Suppressor macrophage treated with lipopolysaccharide for 4 hours (primary cell): ENCODE measurements at regions not wholly inside any gene's neighbourhood (a gene's known extent, or its start where the extent isn't known, plus 50 kb on each side); places are given as distances from the start of the nearest gene placed in this dataset.
"Not testable (repeated sequence)": the region's sequence is repeated elsewhere in the genome, so short reads cannot be mapped to it uniquely, and the experiment has no call there.

Source experiments
- DNase-seq: peaks from one replicate; pipeline ENCODE4 v3.0.0-alpha.2; 2020

DNA sequence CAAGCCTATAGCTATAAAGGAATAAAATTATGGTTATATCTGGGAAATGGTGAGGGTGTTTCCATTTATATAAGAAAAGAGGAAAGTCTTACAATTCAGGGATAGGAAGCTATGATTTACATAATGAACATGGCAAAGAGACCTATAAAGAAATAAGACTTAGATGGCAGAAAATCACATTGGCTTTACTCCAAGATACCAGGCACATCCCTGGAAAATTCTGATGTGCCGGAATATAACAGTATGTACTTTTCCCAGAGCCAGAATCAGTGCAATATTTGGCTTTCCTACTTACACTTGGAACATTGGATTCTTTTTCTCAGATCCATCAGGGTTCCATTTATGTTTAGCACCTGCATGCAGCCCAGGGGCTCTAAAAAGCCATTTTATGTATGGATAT, 357.8 kb downstream of the CETN3 start:
- no peak for DNase-seq

DNA sequence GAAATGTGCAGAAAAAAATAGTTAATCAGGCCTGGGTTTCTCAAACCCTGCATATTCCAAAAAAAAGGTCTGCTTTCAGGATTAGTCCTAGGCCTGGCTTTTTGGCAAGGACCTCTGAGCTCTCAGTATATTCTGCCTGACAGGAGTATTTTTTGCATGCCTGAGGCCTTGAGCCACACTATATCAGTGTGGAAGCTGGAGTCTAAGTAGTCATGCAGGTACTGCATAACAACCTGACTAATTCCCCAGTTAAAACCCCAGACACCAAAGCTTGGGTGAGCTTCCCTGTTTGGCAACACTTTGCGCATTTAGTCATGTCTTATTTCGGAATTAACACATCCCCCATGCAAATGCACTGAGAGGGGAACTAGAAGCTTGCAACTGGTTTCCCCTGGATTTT, 359.5 kb downstream of the CETN3 start:
- no peak for DNase-seq

DNA sequence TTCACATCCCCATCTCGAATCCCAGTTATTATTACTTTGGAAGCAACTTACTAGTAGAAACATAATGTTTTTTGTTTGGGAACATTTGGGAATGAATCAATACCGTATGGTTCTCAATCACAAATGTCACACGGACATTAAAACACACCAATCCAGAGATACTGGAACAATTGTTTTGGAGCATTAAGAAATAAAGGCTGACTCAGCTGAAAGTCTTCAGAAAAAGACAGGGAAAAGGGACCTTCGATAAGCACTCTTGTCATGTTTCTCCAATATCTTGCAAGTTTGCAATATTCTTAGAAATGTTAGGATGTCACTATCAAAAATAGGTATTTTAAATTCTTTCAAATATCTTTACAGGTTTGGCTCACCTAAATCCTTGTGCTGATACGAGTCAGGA, 362.4 kb downstream of the CETN3 start:
- no peak for DNase-seq

DNA sequence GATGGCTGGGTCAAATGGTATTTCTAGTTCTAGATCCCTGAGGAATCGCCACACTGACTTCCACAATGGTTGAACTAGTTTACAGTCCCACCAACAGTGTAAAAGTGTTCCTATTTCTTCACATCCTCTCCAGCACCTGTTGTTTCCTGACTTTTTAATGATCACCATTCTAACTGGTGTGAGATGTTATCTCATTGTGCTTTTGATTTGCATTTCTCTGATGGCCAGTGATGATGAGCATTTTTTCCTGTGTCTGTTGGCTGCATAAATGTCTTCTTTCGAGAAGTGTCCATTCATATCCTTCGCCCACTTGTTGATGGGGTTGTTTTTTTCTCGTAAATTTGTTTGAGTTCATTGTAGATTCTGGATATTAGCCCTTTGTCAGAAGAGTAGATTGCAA, 369.5 kb downstream of the CETN3 start:
- DNase-seq: not testable (repeated sequence)

DNA sequence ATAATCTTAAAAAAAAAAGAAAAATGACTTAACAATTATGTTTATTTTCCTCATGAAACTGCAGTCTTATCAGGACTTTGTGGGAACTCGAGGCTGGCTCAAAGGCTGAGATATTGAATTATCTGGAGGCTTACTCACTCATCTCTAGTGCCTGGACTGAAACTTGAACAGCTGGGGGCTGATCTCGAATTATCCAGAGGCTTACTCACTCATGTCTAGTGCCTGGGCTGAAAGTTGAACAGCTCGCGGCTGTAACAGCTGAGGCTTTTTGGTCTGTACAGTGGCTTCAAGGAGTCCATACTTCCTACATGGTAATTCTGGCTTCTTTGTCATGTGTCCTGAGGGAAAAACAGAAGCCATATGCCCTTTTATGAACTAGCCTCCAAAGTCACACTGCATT, 371.9 kb downstream of the CETN3 start:
- no peak for DNase-seq

DNA sequence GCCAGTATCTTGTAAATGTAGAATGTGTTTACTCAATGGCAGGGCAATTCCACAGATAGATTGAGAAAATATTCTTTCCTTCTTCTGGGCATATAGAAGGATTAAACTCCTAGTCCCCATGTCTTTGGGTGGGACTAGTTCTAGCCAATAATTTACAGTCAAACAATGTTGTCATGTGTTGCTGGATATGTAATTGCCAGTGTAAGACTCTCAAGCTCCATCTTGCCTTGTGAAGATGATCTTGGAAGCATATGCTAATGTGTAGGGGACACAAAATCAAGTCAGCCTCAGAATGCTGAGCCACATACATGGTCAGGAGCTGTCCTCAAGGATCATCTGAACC, 386.9 kb downstream of the CETN3 start:
- DNase-seq: no peak

DNA sequence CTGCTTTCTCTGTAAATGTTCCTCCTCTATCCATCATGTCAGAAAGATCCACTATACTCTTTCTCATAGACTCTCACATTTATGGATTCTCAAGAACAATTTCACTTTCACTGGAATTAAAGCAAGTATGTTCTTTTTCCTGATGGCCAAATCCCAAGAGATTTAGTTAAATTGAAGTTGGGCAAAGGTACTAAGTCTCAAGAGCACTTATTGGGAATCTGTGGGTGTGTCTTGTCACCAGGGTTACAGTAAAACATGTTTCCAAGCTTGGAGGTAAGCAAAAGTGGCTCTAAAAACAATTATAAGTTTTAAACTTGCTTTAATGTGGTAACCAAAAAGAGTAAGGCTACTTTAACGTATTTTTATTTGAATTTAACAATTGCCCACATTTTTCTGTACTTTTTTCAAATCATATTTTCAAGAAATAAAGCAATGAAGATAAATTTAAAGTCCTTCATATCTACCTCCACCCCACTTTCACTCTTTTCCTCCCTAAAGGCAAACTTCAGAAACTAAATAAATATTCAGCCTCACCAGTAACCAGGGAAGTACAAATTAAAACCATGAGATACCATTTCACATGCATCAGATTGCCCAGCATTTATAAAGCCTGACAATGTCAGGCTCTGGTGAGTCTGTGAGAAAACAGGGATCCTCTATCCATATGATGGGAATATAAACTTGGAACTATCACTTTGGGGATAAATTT, 387.4 kb downstream of the CETN3 start:
- DNase-seq: no peak

DNA sequence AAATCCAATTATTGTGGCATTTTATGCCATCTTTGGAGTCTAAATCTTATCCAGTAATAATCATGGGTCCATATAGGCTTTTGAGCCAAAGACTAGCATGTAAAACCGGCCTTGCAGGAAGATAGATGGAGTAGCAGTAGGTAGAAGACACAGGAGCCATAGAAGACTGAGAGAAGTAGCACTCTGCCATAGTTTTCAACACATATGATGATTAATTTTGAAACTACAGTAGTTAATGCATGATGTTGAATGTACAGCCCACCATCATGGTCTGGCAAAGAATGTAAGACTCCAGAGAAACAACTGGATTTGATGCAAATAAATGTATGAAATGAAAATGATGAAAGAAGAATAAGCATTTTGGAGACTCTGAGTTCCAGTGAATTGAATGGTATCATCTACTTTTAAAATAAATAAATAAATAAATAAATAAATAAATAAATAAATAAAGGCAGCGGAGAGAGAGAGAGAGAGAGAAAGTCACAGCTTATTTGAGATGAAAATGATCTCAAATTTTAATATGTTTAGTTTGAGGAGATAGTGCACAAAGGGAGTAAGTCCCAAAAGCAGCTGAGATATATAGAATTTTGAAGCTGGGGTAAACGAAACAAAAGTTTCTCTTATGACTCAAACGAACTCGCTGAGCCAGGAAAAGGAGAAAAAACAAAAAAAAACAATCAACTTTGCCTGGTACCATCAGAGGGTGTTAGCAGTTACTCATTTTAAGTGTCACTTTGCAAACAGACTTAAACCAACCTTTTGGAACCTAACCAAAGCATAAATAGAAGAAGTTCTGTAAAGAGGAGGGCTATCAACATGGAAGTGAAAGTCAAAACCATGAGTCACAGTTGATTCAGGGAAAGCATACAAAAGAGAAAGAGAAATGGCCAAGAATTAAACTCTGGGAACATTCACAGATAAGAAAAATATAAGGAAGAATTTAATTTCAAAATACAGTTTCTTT, 388.7 kb downstream of the CETN3 start:
- peak; percentile 94 for DNase-seq

DNA sequence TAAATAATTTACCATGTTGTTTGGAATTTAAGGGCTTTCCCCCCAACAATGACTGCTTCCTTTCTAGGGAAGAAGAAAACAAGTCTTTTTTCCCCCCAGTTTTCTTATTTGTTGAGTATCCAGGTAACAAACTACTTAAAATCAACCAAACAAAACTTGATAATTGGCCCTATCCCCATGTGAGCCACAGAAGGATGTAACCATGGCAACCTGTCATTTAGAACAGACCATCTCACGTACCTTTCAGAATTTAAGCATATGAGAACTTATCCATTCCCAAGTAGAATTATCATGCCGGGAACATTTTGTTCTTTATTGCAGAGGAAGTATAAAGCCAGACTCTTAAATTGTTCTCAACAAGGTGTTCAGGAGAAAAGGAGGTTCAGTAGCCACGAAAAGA, 392.3 kb downstream of the CETN3 start:
- no peak for DNase-seq

DNA sequence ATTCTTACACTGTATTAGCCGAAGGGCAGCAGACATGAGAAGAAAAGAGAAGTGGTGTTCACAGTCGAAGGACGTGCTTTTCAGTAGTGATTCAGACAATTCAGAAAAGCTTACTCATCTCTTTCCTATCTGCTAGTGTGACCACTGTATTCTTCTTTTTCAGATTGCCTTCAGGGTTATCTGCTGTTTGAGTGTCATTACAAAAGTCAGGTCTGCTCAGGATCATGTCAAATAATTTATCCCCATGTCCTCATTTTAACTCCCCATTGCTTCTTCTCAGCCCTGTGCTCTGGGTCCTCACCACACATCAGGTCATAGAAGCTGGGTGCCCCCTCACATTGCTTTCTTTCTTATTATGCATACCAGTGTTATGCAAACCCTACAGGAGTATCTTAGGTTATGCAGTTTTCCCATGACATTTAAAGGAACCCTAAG, 394.0 kb downstream of the CETN3 start:
- peak; percentile 72 for DNase-seq

DNA sequence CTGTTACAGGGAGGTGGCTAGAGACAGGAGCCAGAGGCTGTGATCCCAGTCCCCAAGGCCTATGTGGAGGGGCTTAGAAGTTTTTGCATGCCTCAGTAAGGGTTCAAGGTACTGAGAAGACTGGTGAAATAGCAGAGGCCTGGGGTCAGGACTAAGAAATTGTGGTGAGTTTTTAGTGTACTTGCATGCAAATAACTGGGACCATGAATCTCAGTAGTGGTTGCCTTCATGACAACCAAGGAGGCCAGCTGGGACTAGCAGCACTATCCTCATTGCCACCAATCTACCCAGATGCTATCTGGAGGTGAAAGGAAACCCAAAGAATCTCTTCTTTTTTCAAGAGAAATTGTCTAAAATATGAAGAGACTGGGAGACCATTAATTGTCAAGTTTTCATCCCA, 395.1 kb downstream of the CETN3 start:
- no peak for DNase-seq

DNA sequence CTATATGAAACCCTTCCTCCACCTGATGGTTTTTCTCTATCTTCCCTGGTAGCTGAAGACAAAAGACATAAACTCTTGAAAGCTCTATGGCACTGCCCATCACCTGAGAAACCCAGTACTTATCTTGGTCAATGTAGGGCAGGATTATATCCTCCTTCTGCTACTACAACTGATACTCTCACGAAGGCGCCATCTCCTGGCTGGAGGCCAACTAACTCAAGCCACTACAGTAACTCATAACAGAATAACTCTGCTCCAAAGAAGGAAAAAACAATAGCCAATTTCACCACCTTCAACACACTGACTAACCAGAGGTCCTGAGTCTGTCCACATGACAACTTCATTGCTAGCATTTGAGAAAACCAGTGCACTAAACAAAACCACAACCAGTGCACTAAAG, 409.2 kb downstream of the CETN3 start:
- no peak for DNase-seq

DNA sequence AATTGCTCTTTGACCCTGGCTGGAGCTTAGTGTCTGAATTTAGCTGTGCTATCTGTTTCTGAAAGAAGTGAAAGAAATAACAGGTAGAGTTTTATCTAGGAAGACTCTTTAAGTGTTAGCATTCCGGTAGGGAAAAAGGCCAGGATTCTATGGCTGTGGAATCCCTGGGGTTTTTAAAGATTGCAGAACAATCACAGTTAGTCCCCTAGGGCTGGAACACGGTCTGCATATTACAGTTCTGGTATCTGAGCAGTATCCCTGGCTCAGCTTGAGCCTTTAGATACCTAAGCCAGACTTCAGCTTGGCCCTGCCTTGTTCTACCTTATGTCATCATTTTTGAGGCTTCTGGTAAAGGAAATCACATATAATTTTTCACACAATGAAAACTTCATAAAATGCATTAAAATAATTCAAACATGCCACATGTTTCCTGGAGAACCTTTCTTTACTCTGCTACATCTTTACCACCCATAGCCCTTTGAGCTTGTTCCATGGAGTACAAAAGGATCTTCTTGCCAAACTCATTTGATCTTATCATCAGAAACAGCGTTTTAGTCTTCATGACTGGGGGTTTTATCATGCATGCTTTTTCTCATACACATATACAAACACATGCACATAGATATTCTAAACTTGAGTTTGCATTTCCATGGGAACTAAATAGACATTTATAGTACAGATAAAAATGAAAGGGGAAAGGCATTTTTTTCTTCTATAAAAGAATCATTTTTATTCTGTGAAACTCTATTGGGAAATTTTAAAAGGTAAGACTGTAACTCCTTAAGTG, 410.8 kb downstream of the CETN3 start:
- DNase-seq: no peak

DNA sequence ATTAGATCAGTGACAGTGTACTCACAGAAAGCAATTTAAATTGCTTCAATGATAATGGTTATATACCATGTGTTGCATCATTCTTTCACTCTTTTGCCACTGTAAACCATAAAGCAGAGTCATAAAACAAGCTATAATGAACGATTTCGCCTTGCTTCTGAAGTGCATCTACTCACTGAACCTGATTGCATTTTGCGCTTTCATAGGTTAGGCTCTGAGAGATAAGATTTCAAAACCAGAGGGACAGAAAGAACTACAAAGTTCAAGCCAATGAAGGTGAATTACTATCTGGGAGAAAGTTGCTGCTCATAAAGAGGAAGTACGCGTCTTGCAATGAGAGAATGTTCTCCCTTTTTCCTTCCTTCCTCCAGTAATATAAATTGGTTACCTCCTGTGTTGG, 412.7 kb downstream of the CETN3 start:
- no peak for DNase-seq

DNA sequence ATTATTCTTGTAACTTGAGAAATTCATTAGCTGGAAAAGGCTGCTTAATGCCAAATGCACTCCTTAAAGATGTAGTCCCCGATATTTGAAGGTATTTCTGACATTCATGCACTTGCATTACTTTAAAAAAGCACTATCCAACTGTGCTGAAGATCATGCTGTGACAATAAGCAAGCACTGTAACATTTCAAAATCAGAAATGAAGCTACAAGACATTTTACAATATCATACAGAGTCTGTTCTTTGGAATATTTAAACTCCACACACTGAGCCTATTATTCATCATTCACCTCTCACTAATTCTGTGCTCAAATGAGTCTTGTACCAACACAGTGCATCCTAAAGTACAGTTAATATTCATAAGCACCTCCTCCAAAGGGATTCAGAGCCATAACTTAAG, 413.2 kb downstream of the CETN3 start:
- no peak for DNase-seq

DNA sequence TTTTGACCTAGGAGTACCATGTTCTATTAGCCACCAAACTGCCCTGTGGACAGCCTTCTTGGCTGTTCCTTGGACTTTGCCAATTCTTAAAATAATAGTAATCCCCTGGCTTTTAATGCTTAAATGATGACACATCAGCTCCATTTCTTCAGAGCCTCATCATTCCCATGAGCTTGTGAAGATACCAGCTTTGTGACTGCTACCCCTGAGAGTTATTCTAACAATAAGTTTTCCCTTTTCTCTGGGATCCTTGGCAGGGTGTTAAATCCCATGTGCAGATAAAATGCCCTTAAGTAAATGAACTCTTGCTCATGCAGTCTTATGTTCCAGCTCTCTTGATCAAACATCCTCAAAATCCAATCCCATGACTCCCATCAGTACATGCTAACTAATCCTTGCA, 415.3 kb downstream of the CETN3 start:
- DNase-seq: no peak

DNA sequence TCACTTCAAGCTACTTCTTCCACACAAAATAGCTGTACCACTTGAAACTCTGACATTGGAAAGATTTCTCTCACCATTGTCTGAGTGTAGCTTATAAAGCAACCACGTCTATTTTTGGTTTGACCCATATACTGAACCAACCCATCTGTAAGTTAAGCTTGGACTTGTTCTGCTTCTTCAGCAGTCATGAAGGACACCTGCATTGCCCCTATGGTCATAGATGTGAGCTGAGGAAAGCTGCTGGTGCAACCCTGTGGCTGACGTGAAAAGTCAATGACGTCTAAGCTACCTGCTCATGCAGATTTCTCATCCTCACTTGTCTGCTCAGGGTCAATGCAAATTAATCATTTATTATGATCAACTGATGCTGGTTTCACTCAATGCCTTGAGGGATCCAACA, 417.4 kb downstream of the CETN3 start:
- DNase-seq: no peak

DNA sequence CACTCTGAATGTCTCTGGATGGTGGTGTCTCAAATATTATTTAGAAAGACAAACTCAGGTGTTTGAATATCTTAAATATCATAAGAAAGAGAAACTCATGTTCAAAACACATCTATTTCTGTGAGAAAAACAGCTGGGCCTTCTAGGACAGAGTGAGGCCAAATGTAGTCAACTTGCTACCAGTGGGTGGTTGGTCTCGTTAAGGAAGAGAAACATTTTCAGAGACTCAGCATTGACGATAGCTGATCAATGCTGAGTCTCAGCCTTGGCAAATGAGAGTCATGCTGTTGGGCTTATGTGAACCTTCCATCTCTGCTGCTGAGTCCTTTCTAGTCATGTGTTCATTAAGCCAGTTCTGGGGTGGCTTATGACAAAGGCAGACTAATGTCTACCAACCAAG, 418.0 kb downstream of the CETN3 start:
- DNase-seq: no peak

DNA sequence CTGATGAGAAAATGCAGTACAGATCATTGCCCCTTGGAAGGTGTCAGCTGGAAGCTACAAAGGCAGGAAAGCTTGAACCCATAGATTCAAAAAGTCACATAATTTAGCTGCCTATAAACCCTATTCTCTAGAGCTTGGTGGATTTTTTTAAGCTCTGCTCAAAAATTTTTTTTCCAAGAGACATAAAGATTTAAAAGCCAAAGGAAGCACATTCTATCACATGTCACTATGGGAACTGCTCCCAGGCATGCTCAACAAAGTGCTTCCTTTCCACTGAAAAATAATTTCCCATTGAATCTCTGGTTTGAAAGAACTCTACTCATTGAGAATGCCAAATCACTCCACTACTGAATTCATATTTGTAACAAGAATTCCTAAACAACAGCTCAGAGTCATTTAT, 419.8 kb downstream of the CETN3 start:
- no peak for DNase-seq

DNA sequence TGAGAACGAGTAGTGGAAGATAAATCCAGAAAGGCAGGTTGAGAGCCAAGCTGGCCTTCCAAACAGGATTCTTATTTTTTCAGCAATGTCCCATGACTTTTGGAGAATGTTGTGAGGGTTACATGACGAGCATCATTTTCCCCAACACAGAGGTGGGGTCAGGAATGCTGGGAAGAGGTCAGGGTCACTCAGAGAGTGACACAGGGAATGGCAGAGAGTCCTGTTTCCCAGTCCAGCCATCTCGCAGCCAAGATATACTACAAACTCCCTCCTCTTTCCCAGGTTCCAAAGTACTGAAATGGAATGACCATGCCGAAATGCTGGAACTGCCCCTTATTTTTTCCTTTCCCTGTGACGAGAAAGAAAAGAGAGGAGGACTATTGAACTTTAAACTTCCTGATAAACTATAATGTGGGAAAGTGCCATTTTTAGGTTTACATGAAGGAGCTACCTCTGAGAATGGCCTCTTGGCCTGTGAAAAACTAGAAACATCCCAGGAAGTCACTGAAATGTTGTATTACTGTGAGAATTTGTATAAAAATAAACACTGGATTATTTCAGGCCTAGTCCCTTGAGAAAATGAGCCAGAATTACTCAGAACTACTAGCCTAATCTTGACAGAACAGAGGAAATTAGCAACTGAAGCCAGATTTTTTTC, 420.4 kb downstream of the CETN3 start:
- no peak for DNase-seq

DNA sequence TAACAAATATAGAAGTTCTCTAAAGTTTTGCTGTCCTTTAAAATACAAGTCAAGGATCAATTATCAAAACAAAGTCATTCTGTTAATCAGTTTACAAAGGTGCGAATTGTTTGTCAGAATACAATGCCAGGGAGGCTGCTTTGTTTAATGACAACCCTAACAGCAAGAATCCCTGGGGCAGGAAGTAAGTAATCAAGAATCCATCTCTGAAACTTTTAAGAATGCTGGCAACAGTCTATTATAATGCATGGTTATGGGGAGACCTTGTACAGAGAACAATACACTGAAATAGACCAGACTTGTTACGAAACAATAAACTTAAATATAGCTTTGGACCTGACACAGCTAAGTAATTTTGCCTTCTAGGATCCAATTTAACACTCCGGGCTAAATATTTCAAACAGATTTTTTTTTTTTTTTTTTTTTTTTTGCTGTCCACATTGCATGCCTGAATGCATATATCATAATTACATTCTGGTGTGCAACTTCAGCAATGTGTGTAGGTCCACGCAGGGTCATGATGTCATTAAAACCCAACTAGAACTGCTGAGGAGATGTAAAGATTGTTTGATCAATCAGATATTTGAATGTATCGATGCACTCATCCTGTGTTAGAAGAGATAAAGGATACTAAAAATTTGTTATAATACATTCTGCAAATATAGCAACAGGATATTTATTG, 421.3 kb downstream of the CETN3 start:
- DNase-seq: no peak

DNA sequence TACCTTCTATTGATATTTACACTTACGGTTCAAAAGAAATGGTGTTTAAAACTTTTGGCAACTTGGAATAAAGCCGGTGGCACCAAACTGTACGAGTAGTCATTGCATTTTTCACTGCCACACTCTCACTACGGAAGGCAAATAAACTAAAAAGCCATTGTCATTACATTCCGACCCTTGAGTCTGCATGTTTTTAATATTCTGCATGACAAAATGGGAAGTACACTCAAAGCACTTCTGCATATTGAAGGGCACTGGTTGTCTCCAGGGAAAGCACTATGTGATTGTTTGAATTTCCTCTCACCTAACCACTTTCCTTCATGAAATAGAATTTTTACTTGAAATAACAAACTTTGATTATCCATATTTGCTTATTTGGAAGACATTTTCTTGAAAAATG, 426.3 kb downstream of the CETN3 start:
- DNase-seq: peak; percentile 23
